GM19397 (cell line): ENCODE measurements at regions not wholly inside any gene's neighbourhood (a gene's known extent, or its start where the extent isn't known, plus 50 kb on each side); places are given as distances from the start of the nearest gene placed in this dataset.

ENCODE experiments used
- ATAC-seq: cut with Tn5 transposase; IDR thresholded peaks from one replicate; pipeline ENCODE4 v1.9.1; 2021; ENCODE audit warnings: mild to moderate bottlenecking, moderate library complexity; ENCODE audit not compliant: unreplicated experiment

GRCh38 chr2:8309131-8309530, 372.7 kb upstream of the ID2 start:
- ATAC-seq, result no peak

- no peak for ATAC-seq
Measured at GRCh38 chr2:8310557-8311455, 371.1 kb upstream of the ID2 start.

- ATAC-seq, result no peak
Measured at GRCh38 chr2:8312221-8312620, 369.6 kb upstream of the ID2 start.

GRCh38 chr2:8312861-8313830, 368.7 kb upstream of the ID2 start:
- ATAC-seq, result peak; percentile 80

- ATAC-seq, result no peak
Measured at GRCh38 chr2:8314063-8314462, 367.8 kb upstream of the ID2 start.

GRCh38 chr2:8315531-8316165, 366.2 kb upstream of the ID2 start:
- ATAC-seq, result no peak

GRCh38 chr2:8316356-8316755, 365.5 kb upstream of the ID2 start:
- no peak for ATAC-seq

GRCh38 chr2:8317418-8317817, 364.4 kb upstream of the ID2 start:
- no peak for ATAC-seq

GRCh38 chr2:8319219-8319618, 362.6 kb upstream of the ID2 start:
- no peak for ATAC-seq

- ATAC-seq, result no peak
Measured at GRCh38 chr2:8320311-8321066, 361.4 kb upstream of the ID2 start.

- no peak for ATAC-seq
Measured at GRCh38 chr2:8322634-8323033, 359.2 kb upstream of the ID2 start.

GRCh38 chr2:8324164-8324856, 357.5 kb upstream of the ID2 start:
- no peak for ATAC-seq

- no peak for ATAC-seq
Measured at GRCh38 chr2:8324901-8325300, 357.0 kb upstream of the ID2 start.

- ATAC-seq, result no peak
Measured at GRCh38 chr2:8327371-8328100, 354.3 kb upstream of the ID2 start.

- ATAC-seq, result no peak
Measured at GRCh38 chr2:8328217-8328616, 353.6 kb upstream of the ID2 start.

GRCh38 chr2:8329660-8330622, 351.9 kb upstream of the ID2 start:
- ATAC-seq, result no peak

GRCh38 chr2:8331068-8331467, 350.8 kb upstream of the ID2 start:
- ATAC-seq, result no peak

- ATAC-seq, result no peak
Measured at GRCh38 chr2:8332646-8333045, 349.2 kb upstream of the ID2 start.
